Activated naive CD4-positive, alpha-beta T cell (primary cell): ENCODE measurements at regions not wholly inside any gene's neighbourhood (a gene's known extent, or its start where the extent isn't known, plus 50 kb on each side); places are given as distances from the start of the nearest gene placed in this dataset.
"Not testable (repeated sequence)": the region's sequence is repeated elsewhere in the genome, so short reads cannot be mapped to it uniquely, and the experiment has no call there.

ENCODE experiments used
- DNase-seq, 4 experiments: peaks; one replicate each; lab custom pipeline; 2025; lab: John Stamatoyannopoulos, UW

- DNase-seq = no peak
These were observed 98.2 kb upstream of the C14orf180 start for GRCh38 chr14:104481323-104481722.

GRCh38 chr14:104482017-104482416 lies 97.5 kb upstream of the C14orf180 start:
- not testable (repeated sequence) for DNase-seq

GRCh38 chr14:104486222-104486923 lies 93.2 kb upstream of the C14orf180 start:
- no peak for DNase-seq

- no peak for DNase-seq
These were observed 85.1 kb upstream of the C14orf180 start for GRCh38 chr14:104494483-104494882.

- no peak for DNase-seq
These were observed 83.5 kb upstream of the C14orf180 start for GRCh38 chr14:104496095-104496494.

- DNase-seq = no peak
These were observed 79.5 kb upstream of the C14orf180 start for GRCh38 chr14:104499784-104500760.

GRCh38 chr14:104502060-104502459 lies 77.5 kb upstream of the C14orf180 start:
- no peak for DNase-seq

GRCh38 chr14:104503691-104504090 lies 75.9 kb upstream of the C14orf180 start:
- DNase-seq = no peak

- DNase-seq = no peak
These were observed 75.3 kb upstream of the C14orf180 start for GRCh38 chr14:104504172-104504735.

GRCh38 chr14:104505085-104506074 lies 74.2 kb upstream of the C14orf180 start:
- no peak for DNase-seq

- DNase-seq = no peak
These were observed 72.9 kb upstream of the C14orf180 start for GRCh38 chr14:104506461-104507253.

GRCh38 chr14:104507443-104507842 lies 72.1 kb upstream of the C14orf180 start:
- no peak for DNase-seq

- DNase-seq = no peak
These were observed 69.9 kb upstream of the C14orf180 start for GRCh38 chr14:104509673-104510072.

- no peak for DNase-seq
These were observed 69.3 kb upstream of the C14orf180 start for GRCh38 chr14:104510216-104510615.

- DNase-seq = no peak
These were observed 68.6 kb upstream of the C14orf180 start for GRCh38 chr14:104510794-104511611.

GRCh38 chr14:104512061-104512460 lies 67.5 kb upstream of the C14orf180 start:
- DNase-seq = no peak

GRCh38 chr14:104512771-104513640 lies 66.6 kb upstream of the C14orf180 start:
- no peak for DNase-seq

- no peak for DNase-seq
These were observed 65.9 kb upstream of the C14orf180 start for GRCh38 chr14:104513641-104514046.
